Endothelial cell of umbilical vein (primary cell): ENCODE measurements at regions not wholly inside any gene's neighbourhood (a gene's known extent, or its start where the extent isn't known, plus 50 kb on each side); places are given as distances from the start of the nearest gene placed in this dataset.

ENCODE experiments used
- BruUV-seq: library from RNA; stranded (reverse); fragments of 400-500 nt; replicated peaks from 2 replicates; lab custom pipeline; 2021; lab: Mats Ljungman, UMichigan
- CTCF ChIA-PET: fragments of 300-600, 350-600 bp; sonication (Branson Sonifier 250); formaldehyde crosslinking; loops from one replicate; lab custom pipeline; 2021; ENCODE audit warnings: antibody characterized with exemption, inconsistent platforms; lab: Charles Lee
- POLR2A ChIA-PET: fragments of 300-600, 350-600 bp; sonication (Branson Sonifier 250); formaldehyde crosslinking; loops from one replicate; lab custom pipeline; 2021; ENCODE audit warnings: antibody characterized with exemption, inconsistent platforms; lab: Charles Lee
- DNase-seq: peaks from one replicate; pipeline ENCODE4 v3.0.0-alpha.2; 2011; ENCODE audit warnings: low read depth, low spot score
- FAIRE-seq: peaks from 2 replicates; lab custom pipeline; 2011; peaks lifted over from hg19 to GRCh38; lab: Jason Lieb, UNC
- H2AFZ ChIP-seq: 2 replicates; pipeline ENCODE4 v1.6.0; 2012; ENCODE audit warnings: low read depth, low read length, control low read depth, inconsistent platforms
- H3K27ac ChIP-seq: 2 replicates; pipeline ENCODE4 v1.5.1; 2011; ENCODE audit warnings: low read depth, mild to moderate bottlenecking, control low read depth, low read length, moderate library complexity; ENCODE audit not compliant: insufficient read depth
- H3K27me3 ChIP-seq, 2 experiments: 2 replicates each; pipeline versions ENCODE4 v1.6.0 to v1.6.1; 2011; ENCODE audit warnings: low read length in 2 of 2, mixed read lengths in 1 of 2; ENCODE audit not compliant: control insufficient read depth in 2 of 2, insufficient read depth in 2 of 2
- H3K36me3 ChIP-seq, 2 experiments: 2 replicates in 1 of 2; 3 replicates in 1 of 2; pipeline ENCODE4 v1.5.1; 2011; ENCODE audit warnings: low read length in 2 of 2, mild to moderate bottlenecking in 1 of 2, moderate library complexity in 1 of 2; ENCODE audit not compliant: control insufficient read depth in 2 of 2, insufficient read depth in 2 of 2; ENCODE audit errors: extremely low read depth in 1 of 2
- H3K4me1 ChIP-seq: 3 replicates; pipeline ENCODE4 v1.5.1; 2011; ENCODE audit warnings: mild to moderate bottlenecking, low read length; ENCODE audit not compliant: control insufficient read depth, insufficient read depth; ENCODE audit errors: extremely low read depth
- H3K4me2 ChIP-seq: 2 replicates; pipeline ENCODE4 v1.6.1; 2011; ENCODE audit warnings: low read length, control low read depth, mixed read lengths; ENCODE audit not compliant: insufficient read depth
- H3K4me3 ChIP-seq, 3 experiments: fragments of 200-600 bp in 1 of 3; sonication (generic), shearing (Covaris generic) in 1 of 3; replicated peaks in 1 of 3; 2 replicates each; pipeline ENCODE4 v1.5.1; 2011 to 2016; ENCODE audit warnings: control low read depth in 3 of 3, low read length in 3 of 3, mild to moderate bottlenecking in 2 of 3, inconsistent platforms in 1 of 3, low read depth in 1 of 3, moderate library complexity in 1 of 3; ENCODE audit not compliant: insufficient read depth in 1 of 3
- H3K79me2 ChIP-seq: 2 replicates; pipeline ENCODE4 v1.6.0; 2012; ENCODE audit warnings: low read length, inconsistent platforms; ENCODE audit not compliant: control insufficient read depth, insufficient read depth
- H3K9ac ChIP-seq: replicated peaks from 2 replicates; pipeline ENCODE3; 2011; ENCODE audit warnings: low read length, control low read depth; ENCODE audit not compliant: insufficient read depth; ENCODE audit errors: extremely low read depth
- H3K9me1 ChIP-seq: replicated peaks from 3 replicates; pipeline ENCODE4 v1.6.0; 2011; ENCODE audit warnings: mild to moderate bottlenecking, low read length; ENCODE audit not compliant: control insufficient read depth, insufficient read depth; ENCODE audit errors: extremely low read depth
- H3K9me3 ChIP-seq: replicated peaks from 2 replicates; pipeline ENCODE4 v1.5.1; 2012; ENCODE audit warnings: low read length, inconsistent platforms; ENCODE audit not compliant: control insufficient read depth, insufficient read depth
- H4K20me1 ChIP-seq: replicated peaks from 2 replicates; pipeline ENCODE3; 2011; ENCODE audit warnings: mild to moderate bottlenecking, low read length; ENCODE audit not compliant: control insufficient read depth, insufficient read depth; ENCODE audit errors: extremely low read depth
- CTCF ChIP-seq, 2 donors: IDR thresholded peaks; 1 replicate in 1 of 2; 2 replicates in 1 of 2; pipeline ENCODE4 v1.5.1; 2011; ENCODE audit warnings: low read length in 2 of 2, mild to moderate bottlenecking in 2 of 2, moderate library complexity in 2 of 2, control low read depth in 1 of 2, inconsistent platforms in 1 of 2, low read depth in 1 of 2; ENCODE audit not compliant: insufficient read depth in 1 of 2; ENCODE audit errors: extremely low read depth in 1 of 2
- EZH2 ChIP-seq: IDR thresholded peaks from 2 replicates; pipeline ENCODE4 v1.6.1; 2012; ENCODE audit warnings: borderline replicate concordance, low read depth, mild to moderate bottlenecking, moderate library complexity, low read length, inconsistent platforms; ENCODE audit not compliant: severe bottlenecking
- FOS ChIP-seq: IDR thresholded peaks from 2 replicates; pipeline ENCODE4 v1.6.1; 2011; ENCODE audit warnings: mild to moderate bottlenecking, low read length, moderate library complexity, borderline replicate concordance; ENCODE audit not compliant: insufficient read depth
- GATA2 ChIP-seq: IDR thresholded peaks from 2 replicates; pipeline ENCODE4 v1.7.0; 2011; ENCODE audit warnings: low read depth, mild to moderate bottlenecking, moderate library complexity, mixed read lengths, low read length; ENCODE audit not compliant: insufficient read length, insufficient read depth
- JUN ChIP-seq: IDR thresholded peaks from 2 replicates; pipeline ENCODE4 v1.6.1; 2011; ENCODE audit warnings: borderline replicate concordance, low read depth; ENCODE audit not compliant: insufficient read length, insufficient read depth
- MAX ChIP-seq: IDR thresholded peaks from 2 replicates; pipeline ENCODE4 v1.6.1; 2011; ENCODE audit not compliant: insufficient read depth, insufficient read length
- MYC ChIP-seq: IDR thresholded peaks from one replicate; pipeline ENCODE4 v1.6.1; 2011; ENCODE audit warnings: mild to moderate bottlenecking, low read depth, low read length
- POLR2A ChIP-seq: IDR thresholded peaks from 2 replicates; pipeline ENCODE4 v1.6.1; 2012; ENCODE audit warnings: low read depth, mild to moderate bottlenecking, control low read depth, low read length
- POLR2AphosphoS5 ChIP-seq: IDR thresholded peaks from 2 replicates; pipeline ENCODE4 v1.6.1; 2012; ENCODE audit warnings: low read depth, mild to moderate bottlenecking, control low read depth, low read length, moderate library complexity; ENCODE audit not compliant: insufficient read depth
- dilution Hi-C: fragments of 300-500 bp; cut with MboI; formaldehyde crosslinking; loops from one replicate; pipeline ENCODE4 v1.15.0; 2019; ENCODE audit warnings: low sequenced_read_pairs; ENCODE audit not compliant: extremely low pct_ligation_motif_present
- intact Hi-C: fragments of 100-400 bp; cut with micrococcal nuclease; formaldehyde crosslinking; loops from one replicate; pipeline ENCODE4 v1.10.0; 2022

- POLR2A ChIA-PET = no interaction called here
- H3K4me1 ChIP-seq = no peaks in the 10 kb centered on the region
- H3K4me2 ChIP-seq = no peak overlapping the region
- H3K4me3 ChIP-seq = no peak overlapping the region
- H3K9me3 ChIP-seq = peaks cover 13% of the 10 kb centered on the region
- BruUV-seq = no TSS peak
- no peaks in the 10 kb centered on the region for H3K27me3 ChIP-seq
- CTCF ChIA-PET = no interaction called here
- no peaks in the 10 kb centered on the region for H3K9me1 ChIP-seq
- no peaks in the 10 kb centered on the region for H3K79me2 ChIP-seq
- no peaks in the 10 kb centered on the region for H3K36me3 ChIP-seq
- no peak for FAIRE-seq
- no peak overlapping the region for H3K27ac ChIP-seq
- no peak for TF ChIP-seq POLR2AphosphoS5
- TF ChIP-seq FOS = no peak
- TF ChIP-seq CTCF (IDR thresholded peaks at IDR 0.05; ENCODE audit: extremely low read depth in 1 of 2, insufficient read depth in 1 of 2, low read depth in 1 of 2, low read length in 2 of 2) = no peak
- no peak for TF ChIP-seq POLR2A
- no peak for TF ChIP-seq MYC
- no peak for TF ChIP-seq EZH2
- TF ChIP-seq JUN = no peak
- TF ChIP-seq MAX = no peak
- TF ChIP-seq GATA2 = no peak
- no peak overlapping the region for H3K9ac ChIP-seq
- intact Hi-C loops = no loop called here
- no peak overlapping the region for H2AFZ ChIP-seq
- H4K20me1 ChIP-seq = no peaks in the 10 kb centered on the region
- dilution Hi-C loops = no loop called here
- DNase-seq = no peak
Measured at GRCh38 chr22:49505337-49506009, 322.2 kb downstream of the BRD1 start.
